ENCODE measurements at regions not wholly inside any gene's neighbourhood (a gene's known extent, or its start where the extent isn't known, plus 50 kb on each side); places are given as distances from the start of the nearest gene placed in this dataset.

GRCh38 chr1:79303040-79303439, 296.5 kb upstream of the ADGRL4 start:
- TF ChIP-seq EP300 (conservative IDR thresholded peaks at IDR 0.05; ENCODE audit: poor library complexity, severe bottlenecking) (no peak), TAF1 (IDR thresholded peaks at IDR 0.05; ENCODE audit: low read depth) (no peak), CTCF (IDR thresholded peaks at IDR 0.05; ENCODE audit: poor library complexity, severe bottlenecking) (no peak), POLR2AphosphoS5 (IDR thresholded peaks at IDR 0.05) (no peak), MXI1 (conservative IDR thresholded peaks at IDR 0.05; ENCODE audit: poor library complexity, severe bottlenecking) (no peak)

All from neural cell (in vitro differentiated cells).